DOHH2 (cell line): ENCODE measurements at regions not wholly inside any gene's neighbourhood (a gene's known extent, or its start where the extent isn't known, plus 50 kb on each side); places are given as distances from the start of the nearest gene placed in this dataset.

Source experiments
- H3F3A ChIP-seq: fragments of 200-600 bp; sonication (generic), shearing (Covaris generic); 2 replicates; pipeline ENCODE4 v1.6.0; 2016; ENCODE audit warnings: antibody characterized with exemption, mild to moderate bottlenecking; ENCODE audit not compliant: control insufficient read depth, insufficient read depth
- H3K27ac ChIP-seq: fragments of 200-600 bp; sonication (generic); 2 replicates; pipeline ENCODE4 v1.5.1; 2014; ENCODE audit warnings: low read depth, mild to moderate bottlenecking, low read length, moderate library complexity
- H3K27me3 ChIP-seq: fragments of 200-600 bp; sonication (generic); 2 replicates; pipeline ENCODE4 v1.6.1; 2014; ENCODE audit warnings: mild to moderate bottlenecking, low read length, mixed read lengths; ENCODE audit not compliant: control insufficient read depth
- H3K36me3 ChIP-seq: fragments of 200-600 bp; sonication (generic); 2 replicates; pipeline ENCODE4 v1.6.1; 2014; ENCODE audit warnings: mild to moderate bottlenecking, low read length, moderate library complexity, mixed read lengths; ENCODE audit not compliant: control insufficient read depth
- H3K4me1 ChIP-seq: fragments of 200-600 bp; sonication (generic); 2 replicates; pipeline ENCODE4 v1.6.1; 2014; ENCODE audit warnings: mild to moderate bottlenecking, low read length, mixed read lengths; ENCODE audit not compliant: control insufficient read depth
- H3K4me2 ChIP-seq: fragments of 200-600 bp; sonication (generic); 2 replicates; pipeline ENCODE4 v1.6.0; 2014; ENCODE audit warnings: mild to moderate bottlenecking, low read length, moderate library complexity
- H3K4me3 ChIP-seq: fragments of 200-600 bp; sonication (generic); 2 replicates; pipeline ENCODE4 v1.5.1; 2014; ENCODE audit warnings: mild to moderate bottlenecking, low read length, mixed read lengths
- H3K79me2 ChIP-seq: fragments of 200-600 bp; sonication (generic); 2 replicates; pipeline ENCODE4 v1.6.1; 2014; ENCODE audit warnings: mild to moderate bottlenecking, low read length, mixed read lengths; ENCODE audit not compliant: control insufficient read depth
- H3K9me2 ChIP-seq: fragments of 200-600 bp; sonication (generic); replicated peaks from 2 replicates; pipeline ENCODE4 v1.6.1; 2014; ENCODE audit warnings: mild to moderate bottlenecking, low read length, mixed read lengths; ENCODE audit not compliant: control insufficient read depth
- H3K9me3 ChIP-seq: fragments of 200-600 bp; sonication (generic); 2 replicates; pipeline ENCODE4 v1.6.1; 2014; ENCODE audit warnings: antibody characterized with exemption, low read length, mixed read lengths; ENCODE audit not compliant: control insufficient read depth, insufficient read depth
- H4K20me1 ChIP-seq: fragments of 200-600 bp; sonication (generic); 2 replicates; pipeline ENCODE4 v1.6.0; 2014; ENCODE audit warnings: low read depth, mild to moderate bottlenecking, antibody characterized with exemption, low read length, moderate library complexity; ENCODE audit not compliant: control insufficient read depth, insufficient read depth
- EZH2phosphoT487 ChIP-seq: fragments of 200-600 bp; sonication (generic); IDR thresholded peaks from 2 replicates; pipeline ENCODE4 v1.6.1; 2017; ENCODE audit warnings: borderline replicate concordance, mild to moderate bottlenecking, antibody characterized with exemption, low read length, moderate library complexity, mixed read lengths
- TF ChIP-seq, protein P1 (sequence below): fragments of 200-600 bp; sonication (generic); IDR thresholded peaks from one replicate; pipeline ENCODE4 v1.5.1; 2014; ENCODE audit warnings: antibody characterized with exemption, mild to moderate bottlenecking, low read depth, low read length; ENCODE audit not compliant: poor library complexity, severe bottlenecking

DNA sequence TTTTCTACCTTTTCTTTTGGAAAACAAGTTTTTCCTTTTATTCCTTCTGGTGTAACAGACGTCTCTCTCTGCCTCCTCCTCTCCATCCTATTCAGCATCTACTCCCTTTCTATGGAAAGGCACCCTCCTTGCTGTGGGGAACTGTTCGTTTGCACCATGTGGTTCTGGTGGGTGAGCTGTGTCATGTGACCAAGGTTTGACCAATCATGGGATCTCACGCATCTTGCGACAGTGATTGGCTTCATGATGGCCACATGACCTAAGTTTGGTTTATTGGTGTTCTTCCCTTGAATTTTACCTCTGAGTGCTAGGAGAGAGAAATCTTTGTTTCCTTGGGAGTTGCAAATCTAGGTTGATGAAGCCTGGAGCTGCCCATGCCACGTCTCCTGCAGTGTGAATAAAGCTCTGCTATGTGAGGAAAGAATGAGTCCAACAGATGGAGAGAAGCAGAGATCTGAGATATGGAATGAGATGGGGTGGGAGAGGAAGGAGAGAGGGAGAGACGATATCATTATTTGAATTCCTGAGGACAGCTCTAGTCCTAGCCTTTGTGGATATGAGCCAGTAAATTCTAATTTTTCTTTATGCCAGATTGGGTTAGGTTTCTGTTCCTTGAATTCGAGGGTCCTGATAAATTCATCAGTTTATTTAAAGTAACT, 178.8 kb upstream of the IL12B start:
- Histone ChIP-seq H3K4me2 (no peak overlapping the region), H3K4me3 (no peak overlapping the region), H4K20me1 (no peaks in the 10 kb centered on the region), H3K9me3 (no peaks in the 10 kb centered on the region), H3K27ac (no peak overlapping the region), H3K27me3 (no peaks in the 10 kb centered on the region), H3K79me2 (no peaks in the 10 kb centered on the region), H3K36me3 (no peaks in the 10 kb centered on the region), H3K9me2 (no peaks in the 10 kb centered on the region), H3K4me1 (no peaks in the 10 kb centered on the region), H3F3A (no peaks in the 10 kb centered on the region)
- TF ChIP-seq EZH2phosphoT487, result no peak

DNA sequence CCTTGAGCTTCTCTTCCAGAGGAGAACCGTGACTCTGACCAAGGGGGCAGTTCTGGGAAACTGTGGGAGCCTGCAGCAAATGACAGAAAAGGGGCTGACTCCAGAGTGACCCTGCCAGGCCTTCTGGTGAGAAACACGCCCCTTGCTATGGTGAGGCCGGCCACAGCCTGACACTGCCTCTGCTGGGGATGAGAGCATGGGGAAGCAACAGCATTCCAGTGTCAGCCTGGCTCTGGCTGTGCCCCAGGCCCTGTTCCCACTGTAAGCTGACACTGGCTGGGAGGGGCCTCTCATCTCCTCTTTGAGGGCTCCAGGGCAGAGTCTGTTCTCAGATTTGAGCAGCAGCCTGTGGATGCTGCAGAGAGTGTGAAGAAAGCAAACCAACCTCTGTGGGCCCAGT, 180.0 kb upstream of the IL12B start:
- Histone ChIP-seq H3K4me2 (no peak overlapping the region), H4K20me1 (no peaks in the 10 kb centered on the region), H3K9me3 (no peaks in the 10 kb centered on the region), H3K27me3 (no peaks in the 10 kb centered on the region), H3F3A (no peaks in the 10 kb centered on the region), H3K4me1 (no peaks in the 10 kb centered on the region), H3K36me3 (no peaks in the 10 kb centered on the region), H3K27ac (no peak overlapping the region), H3K4me3 (no peak overlapping the region), H3K79me2 (no peaks in the 10 kb centered on the region), H3K9me2 (no peaks in the 10 kb centered on the region)
- no peak for TF ChIP-seq EZH2phosphoT487
- TF ChIP-seq, protein P1, sequence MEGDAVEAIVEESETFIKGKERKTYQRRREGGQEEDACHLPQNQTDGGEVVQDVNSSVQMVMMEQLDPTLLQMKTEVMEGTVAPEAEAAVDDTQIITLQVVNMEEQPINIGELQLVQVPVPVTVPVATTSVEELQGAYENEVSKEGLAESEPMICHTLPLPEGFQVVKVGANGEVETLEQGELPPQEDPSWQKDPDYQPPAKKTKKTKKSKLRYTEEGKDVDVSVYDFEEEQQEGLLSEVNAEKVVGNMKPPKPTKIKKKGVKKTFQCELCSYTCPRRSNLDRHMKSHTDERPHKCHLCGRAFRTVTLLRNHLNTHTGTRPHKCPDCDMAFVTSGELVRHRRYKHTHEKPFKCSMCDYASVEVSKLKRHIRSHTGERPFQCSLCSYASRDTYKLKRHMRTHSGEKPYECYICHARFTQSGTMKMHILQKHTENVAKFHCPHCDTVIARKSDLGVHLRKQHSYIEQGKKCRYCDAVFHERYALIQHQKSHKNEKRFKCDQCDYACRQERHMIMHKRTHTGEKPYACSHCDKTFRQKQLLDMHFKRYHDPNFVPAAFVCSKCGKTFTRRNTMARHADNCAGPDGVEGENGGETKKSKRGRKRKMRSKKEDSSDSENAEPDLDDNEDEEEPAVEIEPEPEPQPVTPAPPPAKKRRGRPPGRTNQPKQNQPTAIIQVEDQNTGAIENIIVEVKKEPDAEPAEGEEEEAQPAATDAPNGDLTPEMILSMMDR, result no peak

DNA sequence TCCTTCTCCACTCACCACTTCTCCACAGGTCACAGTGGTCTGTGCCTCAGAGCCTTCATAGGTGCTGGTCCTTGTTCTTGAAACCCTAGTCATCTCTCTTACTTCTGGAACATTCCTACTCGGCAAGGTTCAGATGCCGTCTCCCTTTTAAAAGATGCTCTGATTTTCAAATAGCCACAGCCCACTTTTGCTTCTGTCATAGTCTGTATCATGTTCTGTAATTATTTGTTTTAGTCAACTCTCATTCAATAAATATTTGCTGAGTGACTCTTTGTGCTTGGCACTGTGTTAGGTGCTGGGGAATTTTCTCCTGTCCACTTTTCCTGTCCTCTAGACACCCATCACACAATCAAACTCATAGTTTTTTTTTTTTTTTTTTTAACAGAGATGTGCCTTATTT, 181.3 kb upstream of the IL12B start:
- no peaks in the 10 kb centered on the region for H3K9me2 ChIP-seq
- H3K4me1 ChIP-seq, result no peaks in the 10 kb centered on the region
- no peaks in the 10 kb centered on the region for H3K9me3 ChIP-seq
- H3K27ac ChIP-seq, result no peak overlapping the region
- no peaks in the 10 kb centered on the region for H3K79me2 ChIP-seq
- no peaks in the 10 kb centered on the region for H3F3A ChIP-seq
- H3K36me3 ChIP-seq, result no peaks in the 10 kb centered on the region
- no peak overlapping the region for H3K4me2 ChIP-seq
- no peak for TF ChIP-seq EZH2phosphoT487
- TF ChIP-seq, protein P1, result no peak
- no peak overlapping the region for H3K4me3 ChIP-seq
- no peaks in the 10 kb centered on the region for H4K20me1 ChIP-seq
- no peaks in the 10 kb centered on the region for H3K27me3 ChIP-seq

DNA sequence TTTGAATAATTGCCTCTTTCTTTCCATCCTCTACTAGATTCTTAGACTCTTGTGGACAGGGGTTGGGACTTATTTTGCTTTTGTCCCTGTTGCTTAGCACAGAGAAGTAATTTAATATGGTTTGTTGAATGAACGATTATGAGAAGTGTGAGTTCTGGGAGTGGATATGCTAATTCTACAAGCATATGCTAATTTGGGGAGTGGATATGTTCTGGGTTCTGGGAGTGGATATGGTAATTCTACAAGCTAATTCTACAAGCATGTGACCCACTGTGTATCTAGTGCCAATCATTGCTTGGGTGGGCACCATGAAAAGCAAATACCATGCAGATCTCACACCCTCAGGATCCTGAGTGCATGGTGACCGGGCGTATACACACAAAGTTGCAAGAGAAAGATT, 181.8 kb upstream of the IL12B start:
- no peak overlapping the region for H3K4me3 ChIP-seq
- no peaks in the 10 kb centered on the region for H3K36me3 ChIP-seq
- no peaks in the 10 kb centered on the region for H3F3A ChIP-seq
- TF ChIP-seq EZH2phosphoT487, result no peak
- TF ChIP-seq, protein P1, result no peak
- H3K79me2 ChIP-seq, result no peaks in the 10 kb centered on the region
- H3K4me1 ChIP-seq, result no peaks in the 10 kb centered on the region
- no peaks in the 10 kb centered on the region for H4K20me1 ChIP-seq
- no peaks in the 10 kb centered on the region for H3K27me3 ChIP-seq
- no peaks in the 10 kb centered on the region for H3K9me2 ChIP-seq
- H3K9me3 ChIP-seq, result no peaks in the 10 kb centered on the region
- no peak overlapping the region for H3K27ac ChIP-seq
- H3K4me2 ChIP-seq, result no peak overlapping the region
